Esophagus squamous epithelium (tissue), 4 donors: ENCODE measurements at regions not wholly inside any gene's neighbourhood (a gene's known extent, or its start where the extent isn't known, plus 50 kb on each side); places are given as distances from the start of the nearest gene placed in this dataset.

ENCODE experiments used
- CTCF ChIP-seq, 6 experiments: fragments of 450-650 bp in 4 of 6; fragments of 200-600 bp in 2 of 6; sonication (generic) in 2 of 6; IDR thresholded peaks; one replicate each; pipeline ENCODE4 v1.5.1; 2016 to 2019; ENCODE audit warnings: antibody characterized with exemption in 6 of 6, mild to moderate bottlenecking in 4 of 6, moderate library complexity in 4 of 6
- POLR2A ChIP-seq, 4 donors: fragments of 450-650 bp; IDR thresholded peaks; one replicate each; pipeline ENCODE4 v1.6.1; 2017; ENCODE audit warnings: antibody characterized with exemption in 4 of 4, mild to moderate bottlenecking in 4 of 4, moderate library complexity in 3 of 4

DNA sequence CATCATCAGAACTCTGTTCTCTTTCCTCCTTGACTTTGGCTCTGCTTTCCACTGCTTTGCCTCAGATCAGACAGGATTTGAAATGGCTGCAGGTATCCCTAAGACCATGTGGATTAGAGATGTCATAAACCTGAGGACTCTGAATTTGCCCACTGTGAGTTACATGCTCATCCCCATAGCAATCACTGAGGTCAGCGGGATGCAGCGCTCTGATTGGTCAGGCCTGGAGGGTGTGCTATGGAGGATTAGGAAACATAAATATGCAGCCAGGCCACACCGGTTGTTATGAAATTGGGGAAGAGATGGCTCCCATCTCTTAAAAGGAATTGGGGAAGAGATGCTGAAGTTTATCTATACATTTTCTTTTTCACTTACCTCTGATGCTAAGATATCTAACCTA lies 73.7 kb upstream of the DNAJC10 start:
- no peak for TF ChIP-seq CTCF (IDR thresholded peaks at IDR 0.05)
- TF ChIP-seq POLR2A (IDR thresholded peaks at IDR 0.05) = no peak
